ENCODE measurements at regions not wholly inside any gene's neighbourhood (a gene's known extent, or its start where the extent isn't known, plus 50 kb on each side); places are given as distances from the start of the nearest gene placed in this dataset.

DNA sequence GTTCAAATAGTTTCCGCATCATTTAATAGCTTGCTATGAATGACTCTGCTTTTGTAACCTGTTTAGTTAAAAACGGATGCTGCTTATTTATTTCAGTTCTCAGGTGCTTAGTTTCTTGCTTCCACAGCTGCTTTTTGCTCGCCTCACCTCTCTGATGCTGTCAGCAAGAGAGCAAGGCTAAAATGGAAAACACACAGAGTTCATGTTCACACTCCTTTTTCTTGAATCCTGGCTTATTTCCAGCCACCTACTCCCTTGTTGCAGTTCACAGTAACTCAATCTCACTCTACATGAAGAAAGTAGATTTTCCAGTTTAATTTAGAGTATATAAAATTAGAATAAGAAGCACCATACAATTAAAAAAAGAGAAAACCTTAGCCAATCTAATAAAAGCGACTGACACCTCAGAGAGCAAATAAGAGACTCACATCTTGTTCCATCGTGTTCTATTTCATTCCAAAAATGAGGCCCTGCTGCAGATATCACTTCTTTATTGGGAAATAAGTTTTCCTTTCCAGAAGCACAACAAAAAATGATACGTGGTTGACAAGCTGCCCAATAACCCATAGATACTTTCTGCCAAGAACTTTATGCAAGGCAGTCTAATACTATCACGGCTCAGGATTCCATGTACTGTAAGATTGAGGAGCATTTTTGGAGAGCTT, 326.1 kb upstream of the SLITRK1 start:
- no peak overlapping the region for H3K4me3 ChIP-seq (ENCODE audit: low read depth, low read length)
- no peak for TF ChIP-seq CTCF (IDR thresholded peaks at IDR 0.05; ENCODE audit: low read depth, low read length)

DNA sequence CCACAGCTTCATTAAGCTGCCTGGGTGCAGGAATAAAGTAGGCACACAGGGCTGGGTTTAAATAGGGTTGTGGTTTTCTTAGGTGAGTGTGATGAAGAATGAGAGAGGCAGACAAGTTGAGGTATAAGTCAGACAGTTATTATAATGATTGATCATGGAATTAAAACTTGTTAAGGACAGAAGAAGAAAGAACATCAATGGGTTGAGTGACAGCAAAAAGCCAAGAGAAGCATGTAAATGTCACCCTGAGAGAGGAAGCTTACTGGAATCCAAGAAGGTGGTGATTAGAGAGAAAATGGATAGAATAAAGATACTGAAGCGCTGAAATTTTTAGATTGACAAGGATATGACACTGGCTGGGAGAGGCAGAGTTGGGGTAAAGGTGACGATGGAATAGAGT, 325.2 kb upstream of the SLITRK1 start:
- H3K4me3 ChIP-seq (ENCODE audit: low read depth, low read length): no peak overlapping the region
- TF ChIP-seq CTCF (IDR thresholded peaks at IDR 0.05; ENCODE audit: low read depth, low read length): no peak

- H3K4me3 ChIP-seq (ENCODE audit: low read depth, low read length): no peak overlapping the region
- no peak for TF ChIP-seq CTCF (IDR thresholded peaks at IDR 0.05; ENCODE audit: low read depth, low read length)
These were observed 318.7 kb upstream of the SLITRK1 start for GRCh38 chr13:84200971-84201370.

DNA sequence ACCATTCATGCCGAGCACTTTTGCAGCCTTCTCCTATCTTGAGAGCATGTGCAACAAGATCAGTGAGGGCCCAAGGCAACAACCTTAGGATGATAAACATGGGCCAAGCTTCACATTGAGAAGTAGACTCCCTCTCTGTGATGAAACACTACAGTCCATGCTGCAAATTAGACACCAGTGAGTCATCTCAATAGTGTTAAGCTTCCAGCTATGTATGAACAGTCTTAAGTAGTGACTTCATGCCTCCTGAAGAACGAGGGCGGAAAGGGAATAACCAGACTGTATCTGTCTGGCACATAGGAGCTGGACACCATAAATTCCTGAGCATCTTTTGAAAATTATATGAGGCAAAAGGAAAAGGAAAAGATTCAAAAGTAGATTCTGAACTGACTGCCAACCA, 309.9 kb upstream of the SLITRK1 start:
- TF ChIP-seq CTCF (IDR thresholded peaks at IDR 0.05; ENCODE audit: low read depth, low read length): no peak
- H3K4me3 ChIP-seq (ENCODE audit: low read depth, low read length): no peak overlapping the region

DNA sequence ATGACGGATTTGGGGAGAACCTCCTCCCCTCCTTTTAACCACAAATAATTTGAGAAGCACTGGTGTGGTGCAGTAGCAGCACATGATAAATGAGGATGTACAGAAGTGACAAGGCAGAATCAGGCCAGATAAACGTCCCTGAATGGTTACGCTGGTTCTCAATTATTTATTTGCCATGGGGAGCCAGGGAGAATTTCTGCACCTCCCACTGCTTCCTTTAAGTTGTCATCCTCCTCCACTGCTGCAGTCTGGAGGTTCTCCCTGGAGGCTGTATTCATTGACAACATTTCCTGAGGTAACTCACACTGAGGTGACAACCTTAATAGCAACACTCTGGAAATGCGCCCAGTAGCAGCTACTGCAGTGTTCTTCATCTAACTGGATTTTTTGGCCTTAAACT, 308.9 kb upstream of the SLITRK1 start:
- H3K4me3 ChIP-seq (ENCODE audit: low read depth, low read length): no peak overlapping the region
- TF ChIP-seq CTCF (IDR thresholded peaks at IDR 0.05; ENCODE audit: low read depth, low read length): no peak

DNA sequence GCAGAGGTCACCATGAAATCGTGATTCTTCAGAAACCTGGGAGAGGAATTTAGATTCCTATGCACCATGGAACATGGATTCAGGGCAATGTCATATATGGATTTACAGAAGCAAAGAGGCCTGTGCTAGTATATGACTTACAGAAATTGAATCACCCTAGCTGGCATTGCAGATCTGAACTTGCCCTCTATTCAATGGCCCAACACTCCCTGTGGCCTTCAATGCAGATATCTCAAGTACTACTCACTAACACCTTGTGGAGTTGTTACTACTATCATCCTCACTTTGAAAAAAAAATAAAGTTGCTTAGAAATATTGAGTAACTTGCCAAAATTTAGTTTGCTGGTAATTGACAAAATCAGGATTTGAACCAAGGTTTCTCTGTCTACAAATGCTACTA, 305.4 kb upstream of the SLITRK1 start:
- no peak overlapping the region for H3K4me3 ChIP-seq (ENCODE audit: low read depth, low read length)
- no peak for TF ChIP-seq CTCF (IDR thresholded peaks at IDR 0.05; ENCODE audit: low read depth, low read length)

- H3K4me3 ChIP-seq (ENCODE audit: low read depth, low read length): no peak overlapping the region
- TF ChIP-seq CTCF (IDR thresholded peaks at IDR 0.05; ENCODE audit: low read depth, low read length): no peak
These were observed 257.4 kb upstream of the SLITRK1 start for GRCh38 chr13:84139561-84140158.
